ENCODE measurements at regions not wholly inside any gene's neighbourhood (a gene's known extent, or its start where the extent isn't known, plus 50 kb on each side); places are given as distances from the start of the nearest gene placed in this dataset.
"Not testable (repeated sequence)": the region's sequence is repeated elsewhere in the genome, so short reads cannot be mapped to it uniquely, and the experiment has no call there.

- TF ChIP-seq, protein P1, sequence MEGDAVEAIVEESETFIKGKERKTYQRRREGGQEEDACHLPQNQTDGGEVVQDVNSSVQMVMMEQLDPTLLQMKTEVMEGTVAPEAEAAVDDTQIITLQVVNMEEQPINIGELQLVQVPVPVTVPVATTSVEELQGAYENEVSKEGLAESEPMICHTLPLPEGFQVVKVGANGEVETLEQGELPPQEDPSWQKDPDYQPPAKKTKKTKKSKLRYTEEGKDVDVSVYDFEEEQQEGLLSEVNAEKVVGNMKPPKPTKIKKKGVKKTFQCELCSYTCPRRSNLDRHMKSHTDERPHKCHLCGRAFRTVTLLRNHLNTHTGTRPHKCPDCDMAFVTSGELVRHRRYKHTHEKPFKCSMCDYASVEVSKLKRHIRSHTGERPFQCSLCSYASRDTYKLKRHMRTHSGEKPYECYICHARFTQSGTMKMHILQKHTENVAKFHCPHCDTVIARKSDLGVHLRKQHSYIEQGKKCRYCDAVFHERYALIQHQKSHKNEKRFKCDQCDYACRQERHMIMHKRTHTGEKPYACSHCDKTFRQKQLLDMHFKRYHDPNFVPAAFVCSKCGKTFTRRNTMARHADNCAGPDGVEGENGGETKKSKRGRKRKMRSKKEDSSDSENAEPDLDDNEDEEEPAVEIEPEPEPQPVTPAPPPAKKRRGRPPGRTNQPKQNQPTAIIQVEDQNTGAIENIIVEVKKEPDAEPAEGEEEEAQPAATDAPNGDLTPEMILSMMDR (IDR thresholded peaks at IDR 0.05) = no peak
- DNase-seq = no peak
- Histone ChIP-seq H3K4me3 (no peak overlapping the region), H3K4me1 (ENCODE audit: low read depth) (no peaks in the 10 kb centered on the region), H3K9me3 (no peaks in the 10 kb centered on the region), H3K36me3 (ENCODE audit: low read depth) (no peaks in the 10 kb centered on the region)
- intact Hi-C loops (cut with DNase I, micrococcal nuclease) = no loop called here
- ATAC-seq = no peak
These were observed 502.8 kb upstream of the SLITRK5 start for GRCh38 chr13:87168390-87168789.

GRCh38 chr13:87169337-87169736, 501.8 kb upstream of the SLITRK5 start:
- Histone ChIP-seq H3K4me3 (no peak overlapping the region), H3K4me1 (ENCODE audit: low read depth) (no peaks in the 10 kb centered on the region), H3K36me3 (ENCODE audit: low read depth) (no peaks in the 10 kb centered on the region), H3K9me3 (no peaks in the 10 kb centered on the region)
- intact Hi-C loops (cut with DNase I, micrococcal nuclease) = no loop called here
- ATAC-seq = no peak
- TF ChIP-seq, protein P1 (IDR thresholded peaks at IDR 0.05) = no peak
- DNase-seq = no peak

DNA sequence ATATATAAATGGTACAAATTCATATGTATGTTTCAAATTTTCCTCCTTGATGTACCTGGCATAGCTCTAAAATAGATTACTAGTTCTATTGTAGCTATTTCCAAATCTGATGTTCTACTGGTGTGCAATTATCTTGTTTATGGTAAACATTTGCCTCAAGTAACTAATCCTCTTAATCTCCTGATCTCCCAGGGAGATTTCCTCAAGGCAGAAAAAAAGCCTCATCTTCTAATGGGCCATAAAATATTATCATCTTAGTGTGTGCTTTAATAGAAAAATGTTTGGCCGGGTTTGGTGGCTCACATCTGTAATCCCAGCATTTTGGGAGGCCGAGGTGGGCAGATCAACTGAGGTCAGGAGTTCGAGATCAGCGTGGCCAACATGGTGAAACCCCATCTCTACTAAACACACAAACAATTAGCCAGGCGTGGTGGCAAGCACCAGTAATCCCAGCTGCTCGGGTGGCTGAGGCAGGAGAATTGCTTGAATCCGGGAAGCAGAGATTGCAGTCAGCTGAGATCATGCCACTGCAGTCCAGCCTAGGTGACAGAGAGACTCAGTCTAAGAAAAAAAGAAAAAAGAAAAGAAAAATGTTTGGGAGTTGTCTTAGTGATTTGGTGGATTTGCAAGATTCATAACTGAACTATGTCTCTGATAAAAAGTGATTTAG, 498.9 kb upstream of the SLITRK5 start:
- TF ChIP-seq, protein P1 (IDR thresholded peaks at IDR 0.05) = no peak

GRCh38 chr13:87185138-87185537, 486.0 kb upstream of the SLITRK5 start:
- H3K4me1 ChIP-seq (ENCODE audit: low read depth); H3K9me3 ChIP-seq; H3K36me3 ChIP-seq (ENCODE audit: low read depth); H3K4me3 ChIP-seq; ATAC-seq; DNase-seq; intact Hi-C loops (cut with DNase I, micrococcal nuclease): not testable (repeated sequence)

More for the DNA sequence above, 498.9 kb upstream of the SLITRK5 start:
- ATAC-seq (no peak), DNase-seq (no peak)
- intact Hi-C loops (cut with DNase I, micrococcal nuclease) = no loop called here
- Histone ChIP-seq H3K4me3 (no peak overlapping the region), H3K4me1 (ENCODE audit: low read depth) (no peaks in the 10 kb centered on the region), H3K36me3 (ENCODE audit: low read depth) (no peaks in the 10 kb centered on the region), H3K9me3 (no peaks in the 10 kb centered on the region)

GRCh38 chr13:87186647-87187046, 484.5 kb upstream of the SLITRK5 start:
- intact Hi-C loops (cut with DNase I, micrococcal nuclease); H3K4me1 ChIP-seq (ENCODE audit: low read depth); H3K9me3 ChIP-seq; ATAC-seq; H3K36me3 ChIP-seq (ENCODE audit: low read depth); H3K4me3 ChIP-seq; DNase-seq: not testable (repeated sequence)

- H3K4me1 ChIP-seq (ENCODE audit: low read depth); DNase-seq; intact Hi-C loops (cut with DNase I, micrococcal nuclease); H3K4me3 ChIP-seq; H3K9me3 ChIP-seq; ATAC-seq; H3K36me3 ChIP-seq (ENCODE audit: low read depth): not testable (repeated sequence)
These were observed 479.7 kb upstream of the SLITRK5 start for GRCh38 chr13:87191485-87191884.

- TF ChIP-seq, protein P1 (IDR thresholded peaks at IDR 0.05) = no peak
- H3K4me1 ChIP-seq (ENCODE audit: low read depth) = no peaks in the 10 kb centered on the region
- ATAC-seq (no peak), DNase-seq (no peak)
- no peak overlapping the region for H3K4me3 ChIP-seq
- H3K36me3 ChIP-seq (ENCODE audit: low read depth) = no peaks in the 10 kb centered on the region
- intact Hi-C loops (cut with DNase I, micrococcal nuclease) = no loop called here
- no peaks in the 10 kb centered on the region for H3K9me3 ChIP-seq
These were observed 472.8 kb upstream of the SLITRK5 start for GRCh38 chr13:87198371-87198770.

All from mucosa of descending colon (tissue), 3 donors.